ACHN (cell line): ENCODE measurements at regions not wholly inside any gene's neighbourhood (a gene's known extent, or its start where the extent isn't known, plus 50 kb on each side); places are given as distances from the start of the nearest gene placed in this dataset.
"Not testable (repeated sequence)": the region's sequence is repeated elsewhere in the genome, so short reads cannot be mapped to it uniquely, and the experiment has no call there.

Experiments used
- DNase-seq: peaks from one replicate; pipeline ENCODE4 v3.0.0-alpha.2; 2015
- in situ Hi-C: cut with HindIII; loops from 2 replicates; pipeline ENCODE4 v1.10.0; 2017; ENCODE audit warnings: low sequenced_read_pairs, low pct_ligation_motif_present, low pct_unique_long_range_greater_than_20kb

DNA sequence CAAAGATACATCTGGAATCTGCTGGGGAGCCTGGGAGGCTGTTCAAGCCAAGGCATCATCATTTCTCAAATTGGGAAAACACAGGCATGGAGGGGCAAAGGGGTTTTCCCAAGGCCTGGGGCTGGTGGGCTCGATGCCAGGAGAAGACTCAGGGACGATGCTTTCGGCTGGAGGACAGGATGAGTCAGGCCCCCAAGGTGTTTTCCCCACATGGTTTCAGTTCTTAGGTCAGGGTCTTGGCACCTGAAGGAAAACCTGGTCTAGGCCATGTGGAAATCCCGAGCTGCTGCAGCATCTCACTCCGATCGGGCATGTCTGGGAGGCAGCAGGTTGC, 348.1 kb downstream of the CDC5L start:
- DNase-seq: no peak
- in situ Hi-C loops: no loop called here

DNA sequence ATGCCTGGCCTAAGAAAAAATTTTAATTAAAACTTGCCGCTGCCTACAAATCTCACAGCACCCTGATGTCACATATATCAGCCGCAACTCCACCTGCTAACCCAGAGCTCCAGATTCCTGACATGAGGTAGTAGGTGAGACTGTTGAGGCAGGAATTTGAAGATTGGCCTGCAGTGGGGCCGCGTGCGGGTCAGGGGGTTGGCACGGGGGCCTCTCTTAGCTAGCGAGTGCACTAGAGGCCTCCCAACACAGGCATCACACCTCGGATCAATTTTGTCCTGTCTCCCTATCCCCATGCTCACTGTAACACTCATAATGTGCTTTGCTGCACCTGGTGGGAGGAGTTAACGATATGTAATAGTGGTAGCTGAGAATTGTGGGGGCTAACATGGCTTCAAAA, 349.8 kb downstream of the CDC5L start:
- in situ Hi-C loops: no loop called here
- DNase-seq: no peak

DNA sequence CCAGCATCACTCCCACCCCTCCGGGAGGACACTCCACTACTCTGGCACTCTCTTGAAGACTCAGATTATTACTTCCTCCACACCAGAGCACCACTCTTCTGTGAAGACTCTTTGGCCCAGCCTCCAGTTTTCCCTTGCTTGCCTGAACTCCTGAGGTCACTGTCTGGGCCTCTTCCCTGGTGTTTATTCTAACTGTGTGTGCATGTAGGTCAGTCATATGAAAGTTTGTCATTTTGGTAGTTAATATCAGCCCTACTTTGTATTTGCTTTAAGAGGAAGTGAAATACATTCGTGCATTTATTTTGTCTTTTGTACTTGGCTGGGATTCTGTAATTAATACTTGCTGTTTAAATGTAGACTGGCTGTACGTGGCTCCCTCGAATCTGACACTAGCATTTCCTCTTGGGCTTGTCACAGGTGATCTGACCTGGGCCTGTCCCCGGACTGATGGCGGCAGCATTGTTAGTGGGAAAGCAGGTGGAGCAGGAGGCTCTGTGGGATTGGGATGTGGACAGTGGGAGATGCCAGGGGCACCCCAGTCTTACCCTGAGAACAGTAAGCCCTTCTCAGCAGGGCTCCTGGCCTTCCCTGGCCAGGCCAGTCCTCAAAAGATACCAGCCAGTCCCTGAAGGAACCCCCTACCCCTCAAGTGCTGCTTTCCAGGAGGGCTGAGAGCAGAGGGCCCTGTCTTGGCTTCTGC, 350.5 kb downstream of the CDC5L start:
- DNase-seq: no peak
- in situ Hi-C loops: no loop called here

DNA sequence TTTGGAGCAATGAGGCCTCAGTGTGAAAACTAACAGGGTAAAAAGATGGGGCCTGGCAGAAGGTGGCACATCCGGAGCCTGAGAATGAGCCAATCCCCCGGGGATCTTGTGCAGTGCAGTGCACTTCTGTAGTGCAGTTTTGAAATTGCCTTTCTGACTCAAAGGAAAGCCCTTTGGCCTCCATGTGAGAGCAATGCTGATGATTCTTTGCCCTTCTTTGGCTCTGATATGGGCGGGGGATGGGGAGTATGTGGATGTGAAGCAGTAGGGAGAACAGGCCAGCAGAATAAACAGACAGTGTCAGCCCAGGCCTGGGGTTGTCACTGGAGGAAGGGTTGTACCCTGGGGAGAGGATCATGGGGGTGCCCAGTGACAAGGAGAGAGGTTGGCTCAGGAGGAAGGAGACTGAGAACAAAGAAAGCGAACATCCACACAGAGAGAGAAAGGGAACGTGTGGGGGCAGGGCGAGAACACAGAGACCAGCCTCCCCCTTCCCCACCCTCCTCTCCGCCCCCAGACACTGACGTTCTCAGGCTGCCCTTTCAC, 351.2 kb downstream of the CDC5L start:
- DNase-seq: no peak
- in situ Hi-C loops: no loop called here

DNA sequence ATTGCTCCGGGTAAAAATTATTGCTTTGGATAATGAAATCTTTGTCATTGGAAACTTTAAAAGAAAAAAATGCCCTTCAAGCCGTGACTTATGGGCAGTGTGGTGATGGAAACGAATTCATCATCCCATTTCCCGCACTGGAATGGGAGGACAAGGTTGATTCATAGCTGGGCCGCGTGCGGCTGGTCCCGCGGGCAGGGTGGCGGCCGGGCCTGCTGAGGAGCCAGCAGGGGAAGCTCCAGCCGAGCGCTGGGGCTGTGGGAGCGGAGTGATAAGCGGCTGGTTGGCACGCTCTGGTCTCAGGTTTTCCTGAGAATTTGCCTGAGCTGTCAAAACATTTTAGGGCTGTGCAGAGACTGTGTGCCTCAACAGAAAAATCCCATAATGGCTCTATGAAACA, 351.7 kb downstream of the CDC5L start:
- DNase-seq: no peak
- in situ Hi-C loops: no loop called here

DNA sequence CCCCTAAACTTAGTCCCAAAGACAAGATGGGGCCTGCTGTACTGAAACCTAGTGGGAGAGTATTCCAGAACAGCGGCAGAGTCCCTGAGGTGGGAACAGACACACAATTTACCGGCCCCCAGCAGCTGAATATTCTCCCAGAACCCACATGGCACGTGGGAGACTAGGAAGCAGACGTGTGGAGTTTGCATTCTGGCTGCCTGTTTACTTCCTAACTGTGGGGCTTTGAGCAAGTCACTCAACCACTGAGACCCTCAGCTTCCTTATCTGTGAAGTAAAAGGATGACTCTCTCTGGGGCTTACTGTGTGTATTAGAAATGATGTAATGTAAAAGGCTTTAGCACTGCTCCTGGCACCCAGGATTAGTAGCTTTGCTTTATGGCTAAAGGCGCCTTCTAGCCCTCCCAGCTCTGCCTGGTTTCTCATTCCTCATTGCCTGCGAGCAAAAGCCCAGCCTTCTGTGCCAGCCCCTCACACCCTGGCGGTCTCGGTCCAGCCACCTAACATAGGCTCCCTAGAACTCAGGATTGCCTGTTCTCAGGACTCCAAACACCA, 353.1 kb downstream of the CDC5L start:
- no peak for DNase-seq
- in situ Hi-C loops: no loop called here

DNA sequence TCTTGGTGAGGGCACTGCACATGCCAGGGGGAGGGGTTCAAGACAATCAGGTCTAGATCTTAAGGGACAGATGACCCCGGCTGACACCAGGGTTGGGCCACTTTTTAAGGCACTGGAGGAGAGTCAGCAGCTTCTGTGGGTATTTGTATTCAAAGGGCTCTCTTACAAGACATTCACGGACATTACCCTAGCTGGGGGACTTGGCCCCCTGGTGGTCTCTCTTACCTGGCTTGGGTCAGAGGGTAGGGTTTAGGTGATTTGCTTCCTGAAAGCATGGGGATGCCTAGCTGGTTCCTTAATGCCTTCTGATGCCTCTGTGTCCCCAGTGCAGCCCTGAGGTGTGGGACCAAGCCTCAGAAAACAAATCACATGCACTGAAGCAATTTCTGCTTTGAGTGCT, 354.7 kb downstream of the CDC5L start:
- no peak for DNase-seq
- in situ Hi-C loops: no loop called here

DNA sequence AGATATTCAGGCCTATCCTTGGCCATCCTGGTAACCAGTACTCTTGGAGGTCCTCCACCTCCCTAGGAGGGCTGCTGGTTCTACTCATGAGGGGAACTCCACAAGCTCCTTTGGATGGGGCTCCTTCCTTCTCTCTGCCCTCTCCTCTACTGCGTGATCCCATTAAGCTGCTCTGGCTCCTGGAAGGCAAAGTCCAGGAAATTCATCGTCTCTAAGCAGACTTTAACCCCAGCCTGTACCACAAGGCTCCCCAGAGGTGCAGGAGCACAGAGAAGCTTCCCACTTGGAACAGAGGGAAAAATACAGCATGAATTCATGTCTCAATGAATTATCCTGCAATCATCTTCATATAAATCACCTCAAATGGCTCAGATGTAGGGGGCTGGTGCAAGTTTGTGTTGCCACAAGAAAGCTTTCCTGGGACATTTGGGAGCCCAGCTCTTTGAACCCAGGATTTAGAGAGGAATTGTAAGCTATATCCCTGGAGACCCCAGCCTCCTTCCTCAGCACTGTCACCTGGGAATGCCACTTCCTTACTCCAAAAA, 355.4 kb downstream of the CDC5L start:
- no peak for DNase-seq
- in situ Hi-C loops: no loop called here

DNA sequence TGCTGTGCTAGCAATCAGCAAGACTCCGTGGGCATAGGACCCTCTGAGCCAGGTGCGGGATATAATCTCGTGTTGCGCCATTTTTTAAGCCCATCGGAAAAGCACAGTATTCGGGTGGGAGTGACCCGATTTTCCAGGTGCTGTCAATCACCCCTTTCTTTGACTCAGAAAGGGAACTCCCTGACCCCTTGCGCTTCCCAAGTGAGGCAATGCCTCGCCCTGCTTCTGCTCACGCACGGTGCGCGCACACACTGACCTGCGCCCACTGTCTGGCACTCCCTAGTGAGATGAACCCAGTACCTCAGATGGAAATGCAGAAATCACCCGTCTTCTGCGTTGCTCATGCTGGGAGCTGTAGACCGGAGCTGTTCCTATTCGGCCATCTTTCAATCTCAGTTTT, 372.6 kb downstream of the CDC5L start:
- DNase-seq, in situ Hi-C loops: not testable (repeated sequence)

DNA sequence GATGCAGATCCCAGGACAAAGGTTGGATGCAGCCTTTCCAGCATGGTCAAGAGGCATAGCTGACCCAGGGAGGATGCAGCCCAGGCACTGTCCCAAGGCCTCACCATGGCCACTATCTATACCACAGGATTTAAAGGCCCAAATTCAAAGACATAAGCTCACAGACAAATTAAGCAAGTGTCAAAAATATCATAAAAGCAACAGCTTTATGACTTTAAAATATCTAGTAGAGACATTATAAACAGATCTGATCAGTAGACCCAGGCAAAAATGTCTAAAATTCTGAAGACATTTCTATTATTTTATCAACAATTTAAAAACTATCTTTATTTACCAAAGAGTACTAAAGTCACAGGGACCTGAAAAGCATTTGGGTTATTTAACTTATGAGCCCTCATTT, 373.5 kb downstream of the CDC5L start:
- no peak for DNase-seq
- in situ Hi-C loops: no loop called here

DNA sequence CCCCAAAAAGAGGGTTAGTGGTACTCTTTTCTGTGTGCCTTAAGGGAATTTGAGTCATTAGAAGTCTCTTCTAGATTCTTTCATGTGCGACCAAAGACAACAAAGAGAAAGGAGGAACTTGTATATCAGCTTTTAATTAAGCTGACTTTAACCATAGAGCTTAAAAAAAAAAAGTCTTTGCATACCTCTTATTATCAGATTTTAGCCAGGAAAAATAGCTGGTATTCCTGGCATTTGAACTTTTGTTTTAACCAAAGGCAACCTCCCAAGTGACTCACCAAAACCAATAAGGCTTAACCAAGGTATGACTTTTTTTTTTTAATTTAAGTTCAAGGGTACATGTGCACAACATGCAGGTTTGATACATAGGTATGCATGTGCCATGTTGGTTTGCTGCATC, 375.0 kb downstream of the CDC5L start:
- no peak for DNase-seq
- in situ Hi-C loops: no loop called here

DNA sequence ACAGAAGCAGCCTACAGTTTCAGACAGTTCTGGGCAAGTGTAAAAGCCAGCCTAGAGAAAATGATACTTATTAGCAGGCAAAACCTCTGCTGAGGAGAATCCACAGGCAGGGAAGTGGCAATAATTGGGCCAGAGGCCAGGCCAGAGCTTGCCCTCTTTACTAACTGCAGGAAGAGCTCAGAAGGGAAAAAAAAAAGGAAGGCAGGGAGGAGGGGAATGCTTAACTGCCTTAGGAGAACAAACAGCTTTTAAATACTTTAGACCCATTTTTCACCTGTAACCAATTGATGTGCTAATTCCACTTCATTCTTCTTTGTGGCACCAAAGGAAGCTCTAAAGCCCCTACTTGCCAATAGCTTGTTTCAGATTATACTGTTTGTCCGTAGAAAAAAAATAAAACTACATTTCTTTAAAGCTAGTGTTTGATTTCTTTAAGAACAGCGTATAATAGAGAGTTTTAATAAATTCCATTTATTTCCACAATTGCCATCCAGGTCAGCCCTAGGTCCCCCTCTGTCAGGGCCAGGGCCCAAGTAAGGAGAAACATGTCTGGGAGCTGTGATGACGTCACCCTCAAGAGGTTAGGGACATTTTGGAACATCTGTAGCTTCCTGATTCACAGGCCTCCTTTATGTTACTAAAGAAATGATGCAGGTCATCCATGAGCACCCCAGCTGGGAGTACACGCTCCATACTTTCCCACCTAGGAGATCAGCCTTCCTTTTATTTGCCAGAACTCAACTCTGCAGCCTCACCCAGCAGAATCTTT, 384.3 kb downstream of the CDC5L start:
- in situ Hi-C loops: no loop called here
- no peak for DNase-seq

DNA sequence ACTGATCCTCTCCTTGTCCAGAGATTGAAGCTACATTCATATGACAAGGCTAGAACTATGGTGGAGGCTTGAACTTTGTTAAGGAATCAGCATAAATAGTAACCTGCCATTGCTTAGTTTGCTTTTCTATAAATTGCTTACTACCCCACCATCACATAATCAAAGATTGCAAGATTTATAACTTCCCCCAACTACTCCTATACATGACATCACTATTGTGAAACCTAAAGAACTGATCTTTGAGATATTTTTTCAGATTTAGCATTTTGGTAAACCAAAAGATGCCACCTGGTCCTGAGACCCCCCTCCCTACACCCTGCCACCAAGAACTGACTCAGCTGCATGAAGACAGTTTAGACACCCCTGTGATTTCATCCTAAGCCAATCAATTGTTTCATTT, 385.3 kb downstream of the CDC5L start:
- in situ Hi-C loops: no loop called here

DNA sequence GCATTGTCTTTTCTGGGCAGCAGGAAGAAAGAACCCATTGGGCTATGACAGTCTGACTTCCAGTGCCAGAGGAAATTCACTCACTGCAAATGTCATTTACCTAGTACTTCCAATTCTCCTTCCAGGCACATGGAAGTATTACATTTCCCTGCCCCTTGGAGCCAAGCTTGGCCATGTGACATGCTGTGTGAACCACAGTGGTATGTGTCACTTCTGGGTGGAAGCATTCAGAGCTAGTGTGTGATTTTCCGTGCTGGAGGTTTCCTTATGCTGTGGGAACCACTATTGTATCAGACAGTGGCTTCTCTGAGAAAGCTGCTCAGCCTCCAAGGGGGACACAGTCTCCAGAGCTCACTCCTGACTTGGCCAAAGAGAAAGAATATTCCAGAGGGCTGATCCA, 387.6 kb downstream of the CDC5L start:
- DNase-seq: no peak
- in situ Hi-C loops: no loop called here

More for the DNA sequence above, 385.3 kb downstream of the CDC5L start:
- no peak for DNase-seq

DNA sequence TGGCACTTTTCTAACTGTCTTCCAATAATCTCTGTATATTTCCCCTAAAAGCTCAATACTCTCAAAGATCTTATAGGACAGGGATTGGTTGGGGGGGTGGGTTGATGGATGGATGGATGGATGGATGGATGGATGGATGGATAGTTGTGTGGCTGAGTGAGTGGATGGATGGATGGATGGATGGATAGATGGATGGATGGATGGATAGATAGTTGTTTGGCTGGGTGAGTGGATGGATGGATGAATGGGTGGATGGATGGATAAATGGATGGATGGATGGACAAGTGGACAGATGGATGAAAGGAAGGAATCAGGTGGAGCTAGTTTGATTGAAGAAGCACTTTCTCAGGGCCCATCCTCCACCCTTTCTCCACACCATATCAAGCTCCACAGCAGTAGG, 388.8 kb downstream of the CDC5L start:
- in situ Hi-C loops: no loop called here
- DNase-seq: no peak

DNA sequence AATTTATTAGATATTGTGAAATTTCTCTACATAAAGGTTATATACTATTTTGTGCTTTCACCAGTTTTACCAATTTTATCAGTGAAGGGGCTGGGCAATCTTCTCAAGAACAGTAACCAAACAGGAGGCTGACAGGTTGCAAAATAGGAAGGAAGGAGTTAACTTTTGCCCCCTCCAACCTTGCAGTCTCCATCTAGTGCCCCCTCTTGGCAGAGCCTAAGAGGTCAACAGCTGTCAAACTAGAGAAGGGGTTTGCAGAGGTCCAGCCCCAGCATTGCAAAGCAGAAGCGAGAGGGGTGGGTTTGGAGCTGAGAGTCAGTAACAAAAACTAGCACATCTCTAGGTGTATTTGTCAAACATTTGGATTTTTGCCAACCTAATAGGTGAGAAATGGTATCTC, 391.0 kb downstream of the CDC5L start:
- DNase-seq: no peak
- in situ Hi-C loops: no loop called here
